Calu3 (cell line): ENCODE measurements at regions not wholly inside any gene's neighbourhood (a gene's known extent, or its start where the extent isn't known, plus 50 kb on each side); places are given as distances from the start of the nearest gene placed in this dataset.
A peak's percentile ranks its signal among the peaks of the same experiment; 100 is the strongest.

ENCODE experiments used
- BruUV-seq: library from RNA; stranded (reverse); fragments of 400-500 nt; replicated peaks from 2 replicates; lab custom pipeline; 2021; lab: Mats Ljungman, UMichigan
- CTCF ChIA-PET: fragments of 300-600 bp; sonication (Branson Sonifier 250); formaldehyde crosslinking; loops from one replicate; lab custom pipeline; 2022; ENCODE audit warnings: antibody characterized with exemption; lab: Charles Lee
- DNase-seq: peaks from one replicate; pipeline ENCODE4 v3.0.0; 2022
- H3K27ac Mint-ChIP-seq: one replicate; pipeline ENCODE4 v1.8.0; 2022; ENCODE audit warnings: mixed read lengths; ENCODE audit not compliant: unreplicated experiment
- H3K27me3 Mint-ChIP-seq: one replicate; pipeline ENCODE4 v1.8.0; 2022; ENCODE audit warnings: mixed read lengths; ENCODE audit not compliant: unreplicated experiment
- H3K36me3 Mint-ChIP-seq: one replicate; pipeline ENCODE4 v1.8.0; 2022; ENCODE audit warnings: mild to moderate bottlenecking, moderate library complexity, mixed read lengths; ENCODE audit not compliant: insufficient read depth, unreplicated experiment
- H3K4me1 Mint-ChIP-seq: one replicate; pipeline ENCODE4 v1.8.0; 2022; ENCODE audit warnings: mild to moderate bottlenecking, low read depth, mixed read lengths; ENCODE audit not compliant: unreplicated experiment
- H3K4me3 Mint-ChIP-seq: one replicate; pipeline ENCODE4 v1.8.0; 2022; ENCODE audit warnings: mild to moderate bottlenecking, low read depth, moderate library complexity, mixed read lengths; ENCODE audit not compliant: unreplicated experiment
- H3K9me3 Mint-ChIP-seq: one replicate; pipeline ENCODE4 v1.8.0; 2022; ENCODE audit warnings: low read depth, mixed read lengths; ENCODE audit not compliant: unreplicated experiment
- intact Hi-C: fragments of 100-400 bp; cut with micrococcal nuclease; formaldehyde crosslinking; loops from one replicate; pipeline ENCODE4 v1.10.0; 2022; ENCODE audit not compliant: unreplicated experiment
- TF ChIP-seq, protein P1 (sequence below): fragments of 200-600 bp; IDR thresholded peaks from one replicate; pipeline ENCODE4 v1.8.0; 2022; ENCODE audit warnings: antibody characterized with exemption; ENCODE audit not compliant: unreplicated experiment

DNA sequence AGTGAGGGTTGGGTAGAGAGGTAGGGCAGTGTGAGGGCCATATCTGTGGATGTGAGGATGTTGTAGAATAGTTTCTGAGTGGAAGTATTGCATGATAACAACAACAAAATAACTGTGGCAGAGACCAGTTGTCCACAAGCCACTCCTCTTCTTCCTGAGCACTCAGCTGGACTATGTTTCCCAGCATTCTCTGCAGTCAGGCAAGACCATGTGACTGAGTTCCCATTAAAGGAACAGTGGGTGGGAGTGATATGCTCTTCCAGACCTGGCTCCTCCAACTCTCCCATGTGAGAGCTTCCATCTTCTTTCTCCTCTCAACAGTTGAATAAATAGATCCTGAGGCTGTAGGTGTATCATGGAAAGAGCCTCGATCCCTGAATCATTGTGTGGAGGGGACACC is 272.4 kb downstream of the CBLN1 start:
- H3K4me3 Mint-ChIP-seq: no peak overlapping the region
- TF ChIP-seq, protein P1, sequence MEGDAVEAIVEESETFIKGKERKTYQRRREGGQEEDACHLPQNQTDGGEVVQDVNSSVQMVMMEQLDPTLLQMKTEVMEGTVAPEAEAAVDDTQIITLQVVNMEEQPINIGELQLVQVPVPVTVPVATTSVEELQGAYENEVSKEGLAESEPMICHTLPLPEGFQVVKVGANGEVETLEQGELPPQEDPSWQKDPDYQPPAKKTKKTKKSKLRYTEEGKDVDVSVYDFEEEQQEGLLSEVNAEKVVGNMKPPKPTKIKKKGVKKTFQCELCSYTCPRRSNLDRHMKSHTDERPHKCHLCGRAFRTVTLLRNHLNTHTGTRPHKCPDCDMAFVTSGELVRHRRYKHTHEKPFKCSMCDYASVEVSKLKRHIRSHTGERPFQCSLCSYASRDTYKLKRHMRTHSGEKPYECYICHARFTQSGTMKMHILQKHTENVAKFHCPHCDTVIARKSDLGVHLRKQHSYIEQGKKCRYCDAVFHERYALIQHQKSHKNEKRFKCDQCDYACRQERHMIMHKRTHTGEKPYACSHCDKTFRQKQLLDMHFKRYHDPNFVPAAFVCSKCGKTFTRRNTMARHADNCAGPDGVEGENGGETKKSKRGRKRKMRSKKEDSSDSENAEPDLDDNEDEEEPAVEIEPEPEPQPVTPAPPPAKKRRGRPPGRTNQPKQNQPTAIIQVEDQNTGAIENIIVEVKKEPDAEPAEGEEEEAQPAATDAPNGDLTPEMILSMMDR: no peak
- H3K27ac Mint-ChIP-seq: no peak overlapping the region
- no peaks in the 10 kb centered on the region for H3K4me1 Mint-ChIP-seq
- no peak for DNase-seq
- BruUV-seq: no TSS peak
- intact Hi-C loops: no loop called here
- no peaks in the 10 kb centered on the region for H3K36me3 Mint-ChIP-seq
- peaks cover 3% of the 10 kb centered on the region for H3K9me3 Mint-ChIP-seq
- peaks cover 29% of the 10 kb centered on the region for H3K27me3 Mint-ChIP-seq
- CTCF ChIA-PET: no interaction called here

GRCh38 chr16:49003992-49004391 is 277.6 kb downstream of the CBLN1 start:
- Mint-ChIP-seq H3K4me3 (no peak overlapping the region), H3K36me3 (no peaks in the 10 kb centered on the region), H3K27ac (no peak overlapping the region), H3K9me3 (peaks cover 3% of the 10 kb centered on the region), H3K4me1 (no peaks in the 10 kb centered on the region), H3K27me3 (peaks cover 49% of the 10 kb centered on the region)
- intact Hi-C loops: no loop called here
- TF ChIP-seq, protein P1: no peak
- DNase-seq: no peak
- no TSS peak for BruUV-seq
- CTCF ChIA-PET: no interaction called here

- no TSS peak for BruUV-seq
- no peaks in the 10 kb centered on the region for H3K4me1 Mint-ChIP-seq
- CTCF ChIA-PET: no interaction called here
- H3K27me3 Mint-ChIP-seq: peaks cover 58% of the 10 kb centered on the region
- TF ChIP-seq, protein P1: no peak
- H3K9me3 Mint-ChIP-seq: peaks cover 3% of the 10 kb centered on the region
- H3K36me3 Mint-ChIP-seq: no peaks in the 10 kb centered on the region
- intact Hi-C loops: no loop called here
- H3K4me3 Mint-ChIP-seq: no peak overlapping the region
- H3K27ac Mint-ChIP-seq: no peak overlapping the region
- DNase-seq: no peak
These were observed 278.6 kb downstream of the CBLN1 start for GRCh38 chr16:49003022-49003421.

GRCh38 chr16:49000594-49000993 is 281.0 kb downstream of the CBLN1 start:
- Mint-ChIP-seq H3K36me3 (no peaks in the 10 kb centered on the region), H3K9me3 (peaks cover 6% of the 10 kb centered on the region), H3K4me3 (no peak overlapping the region), H3K27ac (no peak overlapping the region), H3K4me1 (no peaks in the 10 kb centered on the region), H3K27me3 (peaks cover 60% of the 10 kb centered on the region)
- intact Hi-C loops: no loop called here
- TF ChIP-seq, protein P1: peak; percentile 69
- CTCF ChIA-PET: no interaction called here
- DNase-seq: no peak
- no TSS peak for BruUV-seq
